D721Med (cell line): ENCODE measurements at regions not wholly inside any gene's neighbourhood (a gene's known extent, or its start where the extent isn't known, plus 50 kb on each side); places are given as distances from the start of the nearest gene placed in this dataset.
A peak's percentile ranks its signal among the peaks of the same experiment; 100 is the strongest.

Experiments
- DNase-seq: peaks from one replicate; pipeline ENCODE4 v3.0.0; 2011; ENCODE audit warnings: low spot score; ENCODE audit not compliant: insufficient read length
- FAIRE-seq: peaks from 2 replicates; lab custom pipeline; 2011; peaks lifted over from hg19 to GRCh38; lab: Jason Lieb, UNC
- CTCF ChIP-seq: IDR thresholded peaks from 2 replicates; pipeline ENCODE4 v1.5.1; 2012; ENCODE audit warnings: mild to moderate bottlenecking, control low read depth; ENCODE audit not compliant: insufficient read depth; ENCODE audit errors: missing control alignments

DNA sequence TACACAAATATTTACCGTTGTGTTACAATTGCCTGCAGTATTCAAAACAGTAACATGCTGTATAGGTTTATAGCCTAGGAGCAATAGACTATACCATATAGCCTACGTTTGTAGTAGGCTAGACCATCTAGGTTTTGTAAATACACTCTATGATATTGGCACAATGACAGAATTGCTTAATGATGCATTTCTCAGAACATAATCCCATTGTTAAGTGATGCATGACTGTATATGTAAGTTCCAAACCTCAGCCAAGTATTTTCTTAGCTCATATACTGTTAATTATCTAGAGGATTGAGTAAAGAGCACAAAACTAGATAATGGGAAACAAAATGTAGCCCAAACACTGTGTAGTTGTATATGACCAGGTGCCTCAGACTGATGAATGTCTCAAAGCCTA is 220.1 kb downstream of the ANXA1 start:
- TF ChIP-seq CTCF, result no peak
- no peak for FAIRE-seq
- DNase-seq, result no peak

DNA sequence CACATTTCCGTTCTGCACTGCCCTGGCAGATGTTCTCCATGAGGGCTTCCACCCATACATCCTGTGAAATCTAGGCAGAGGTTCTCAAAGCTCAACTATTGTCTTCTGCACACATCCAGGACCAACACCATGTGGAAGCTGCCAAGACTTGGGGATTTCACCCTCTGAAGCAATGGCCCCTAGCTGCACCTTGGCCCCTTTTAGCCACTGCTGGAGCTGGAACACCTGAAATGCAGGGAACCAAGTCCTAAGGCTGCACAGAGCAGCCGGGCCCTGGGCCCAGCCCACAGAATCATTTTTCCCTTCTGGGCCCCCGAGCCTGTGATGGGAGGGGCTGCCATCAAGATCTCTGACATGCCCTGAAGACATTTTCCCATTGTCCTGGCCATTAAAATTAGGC is 228.7 kb downstream of the ANXA1 start:
- FAIRE-seq, result no peak
- TF ChIP-seq CTCF, result no peak
- no peak for DNase-seq

- no peak for TF ChIP-seq CTCF
- FAIRE-seq (no peak), DNase-seq (no peak)
These were observed 250.7 kb downstream of the ANXA1 start for GRCh38 chr9:73402081-73403028.

GRCh38 chr9:73411494-73411893 is 259.8 kb downstream of the ANXA1 start:
- FAIRE-seq, result no peak
- DNase-seq, result no peak
- no peak for TF ChIP-seq CTCF

GRCh38 chr9:73412874-73413273 is 261.2 kb downstream of the ANXA1 start:
- no peak for FAIRE-seq
- no peak for DNase-seq
- TF ChIP-seq CTCF, result no peak

DNA sequence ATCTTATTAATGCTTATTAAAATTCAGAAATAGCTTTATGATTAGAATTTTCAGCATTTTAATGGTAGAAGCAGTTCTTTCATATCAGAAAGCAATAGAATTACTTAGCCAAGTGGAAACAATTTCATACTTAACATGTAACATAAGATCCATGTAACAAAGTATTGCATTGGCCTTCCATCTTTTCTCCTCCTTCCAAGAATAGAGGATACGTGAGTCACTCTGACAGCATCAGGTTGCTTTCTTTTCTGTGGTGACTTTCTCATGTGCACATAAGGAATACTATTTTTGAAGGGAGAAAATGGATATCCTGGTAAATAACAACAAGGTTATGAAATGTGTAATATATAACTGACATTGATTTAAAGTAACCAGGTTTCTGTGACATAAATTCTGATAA is 272.2 kb downstream of the ANXA1 start:
- DNase-seq (no peak), FAIRE-seq (peak; percentile 29)
- no peak for TF ChIP-seq CTCF

DNA sequence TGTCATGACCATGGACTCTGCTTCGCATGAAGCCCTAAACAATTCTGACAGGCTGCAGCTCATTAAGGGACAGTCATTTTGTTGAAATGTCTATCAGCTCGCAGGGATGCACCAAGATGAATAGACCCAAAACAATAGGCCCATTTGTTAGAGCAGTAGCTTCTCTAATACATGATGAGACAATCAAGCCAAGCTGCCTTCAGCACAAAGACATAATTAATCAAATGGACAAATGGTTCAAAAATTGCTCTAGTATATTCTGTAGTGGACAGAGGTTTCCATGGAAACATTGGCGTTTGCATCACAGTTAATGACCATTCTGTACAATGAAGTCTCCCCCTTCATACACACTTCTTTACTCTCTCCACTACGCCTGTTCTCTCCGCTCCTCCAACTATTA is 274.6 kb downstream of the ANXA1 start:
- TF ChIP-seq CTCF, result no peak
- no peak for DNase-seq
- FAIRE-seq, result no peak
